Ovary (tissue), 7 donors: ENCODE measurements at regions not wholly inside any gene's neighbourhood (a gene's known extent, or its start where the extent isn't known, plus 50 kb on each side); places are given as distances from the start of the nearest gene placed in this dataset.

ENCODE experiments used
- DNase-seq, 5 donors: peaks; one replicate each; pipeline ENCODE4 v3.0.0-alpha.2; 2019 to 2020
- H3K27ac ChIP-seq, 2 donors: fragments of 200-600 bp; one replicate each; pipeline versions ENCODE4 v1.5.1 to v1.8.0; 2019 to 2022
- H3K27me3 ChIP-seq: fragments of 200-600 bp; one replicate; pipeline ENCODE4 v1.8.0; 2022
- H3K36me3 ChIP-seq: fragments of 200-600 bp; sonication (generic); one replicate; pipeline ENCODE4 v1.5.1; 2019
- H3K4me1 ChIP-seq: one replicate; pipeline ENCODE4 v1.8.1; 2013; ENCODE audit warnings: mild to moderate bottlenecking, moderate library complexity; ENCODE audit not compliant: insufficient read depth
- H3K4me3 ChIP-seq: fragments of 200-600 bp; sonication (generic); one replicate; pipeline ENCODE4 v1.5.1; 2017
- H3K9me3 ChIP-seq, 2 donors: fragments of 200-600 bp in 1 of 2; sonication (generic) in 1 of 2; one replicate each; pipeline versions ENCODE4 v1.5.1 to v1.8.1; 2013 to 2019; ENCODE audit warnings: mild to moderate bottlenecking in 1 of 2, moderate library complexity in 1 of 2
- CTCF ChIP-seq, 3 donors: fragments of 450-650 bp in 2 of 3; fragments of 200-600 bp in 1 of 3; IDR thresholded peaks; one replicate each; pipeline versions ENCODE4 v1.5.1 to v1.8.0; 2016 to 2022; ENCODE audit warnings: antibody characterized with exemption in 3 of 3, mild to moderate bottlenecking in 1 of 3
- EP300 ChIP-seq: sonication (generic); formaldehyde crosslinking; IDR thresholded peaks from one replicate; pipeline ENCODE4 v1.6.1; 2017; ENCODE audit warnings: antibody characterized with exemption
- POLR2A ChIP-seq: fragments of 450-650 bp; IDR thresholded peaks from one replicate; pipeline ENCODE4 v1.6.1; 2017; ENCODE audit warnings: antibody characterized with exemption, mild to moderate bottlenecking, moderate library complexity
- WGBS, 3 donors: extraction: QIAGEN DNeasy Blood & Tissue Kit in 1 of 3; methylation state at CpG; one replicate each; pipeline versions ENCODE4 v1.1.5 to v1.1.7; 2013 to 2017; 5-methylcytosine and 5-hydroxymethylcytosine counted together
- intact Hi-C, 4 donors: fragments of 100-400 bp; cut with DNase I; formaldehyde crosslinking; loops; one replicate each; pipeline versions ENCODE4 v1.11.0 to v1.15.1; 2022 to 2023
- donor health status: DM: no; HTN: no; CAD: no; lungs with moderate emphysema.
- donor health status: DM: no; HTN: no; CAD: no.
- donor health status: Bipolar disorder and iron deficiency.
- donor health status: DM: no; HTN: no; CAD: no.
- donor health status: DM: yes; HTN: yes; CAD: no.

- Histone ChIP-seq H3K4me3 (no peak overlapping the region), H3K27me3 (no peaks in the 10 kb centered on the region), H3K4me1 (no peaks in the 10 kb centered on the region), H3K9me3 (no peaks in the 10 kb centered on the region), H3K27ac (no peak overlapping the region), H3K36me3 (no peaks in the 10 kb centered on the region)
- DNase-seq = no peak
- TF ChIP-seq CTCF (IDR thresholded peaks at IDR 0.05) = no peak
- TF ChIP-seq EP300 = no peak
- no peak for TF ChIP-seq POLR2A
- 83 to 87% (median 85%) methylated on average over 4 of the region's 4 CpGs for whole genome bisulfite sequencing, 3 donors
- intact Hi-C loops = no loop called here
These were observed 260.7 kb downstream of the ALDH8A1 start for GRCh38 chr6:134689177-134689576.

- no peak for DNase-seq
- H3K4me1 ChIP-seq = no peaks in the 10 kb centered on the region
- no peak overlapping the region for H3K27ac ChIP-seq
- WGBS, 3 donors = 47 to 58% (median 50%) methylated on average over 6 of the region's 6 CpGs
- H3K27me3 ChIP-seq = no peaks in the 10 kb centered on the region
- H3K4me3 ChIP-seq = no peak overlapping the region
- no peaks in the 10 kb centered on the region for H3K9me3 ChIP-seq
- no peaks in the 10 kb centered on the region for H3K36me3 ChIP-seq
- TF ChIP-seq CTCF (IDR thresholded peaks at IDR 0.05) = no peak
- no peak for TF ChIP-seq EP300
- TF ChIP-seq POLR2A = no peak
- intact Hi-C loops = no loop called here
These were observed 263.8 kb downstream of the ALDH8A1 start for GRCh38 chr6:134686071-134686470.

- TF ChIP-seq CTCF (IDR thresholded peaks at IDR 0.05) (no peak), POLR2A (no peak), EP300 (no peak)
- no peak for DNase-seq
- WGBS, 3 donors = 67 to 86% (median 69%) methylated on average over 2 of the region's 2 CpGs
- H3K27ac ChIP-seq = no peak overlapping the region
- H3K4me3 ChIP-seq = no peak overlapping the region
- H3K4me1 ChIP-seq = no peaks in the 10 kb centered on the region
- intact Hi-C loops = no loop called here
- H3K9me3 ChIP-seq = no peaks in the 10 kb centered on the region
- no peaks in the 10 kb centered on the region for H3K27me3 ChIP-seq
- no peaks in the 10 kb centered on the region for H3K36me3 ChIP-seq
These were observed 265.5 kb downstream of the ALDH8A1 start for GRCh38 chr6:134684423-134684795.

GRCh38 chr6:134683783-134684422 lies 266.0 kb downstream of the ALDH8A1 start:
- H3K4me3 ChIP-seq = no peak overlapping the region
- TF ChIP-seq POLR2A = no peak
- no peak for TF ChIP-seq EP300
- no peak for TF ChIP-seq CTCF (IDR thresholded peaks at IDR 0.05)
- H3K27ac ChIP-seq = no peak overlapping the region

More at GRCh38 chr6:134683783-134684422, 266.0 kb downstream of the ALDH8A1 start:
- DNase-seq = no peak
- Histone ChIP-seq H3K4me1 (no peaks in the 10 kb centered on the region), H3K36me3 (no peaks in the 10 kb centered on the region), H3K9me3 (no peaks in the 10 kb centered on the region), H3K27me3 (no peaks in the 10 kb centered on the region)
- intact Hi-C loops = no loop called here
- 51 to 56% (median 53%) methylated on average over 2 of the region's 2 CpGs for WGBS, 3 donors
